Cardiac septum (tissue), 1 donor: ENCODE measurements at regions not wholly inside any gene's neighbourhood (a gene's known extent, or its start where the extent isn't known, plus 50 kb on each side); places are given as distances from the start of the nearest gene placed in this dataset.
A peak's percentile ranks its signal among the peaks of the same experiment; 100 is the strongest.

Experiments
- DNase-seq: peaks from one replicate; pipeline ENCODE4 v3.0.0-alpha.2; 2020; ENCODE audit warnings: low spot score
- intact Hi-C: fragments of 100-400 bp; cut with DNase I; formaldehyde crosslinking; loops from one replicate; pipeline ENCODE4 v1.14.0; 2022
- donor health status: DM: no; HTN: no; CAD: no.

DNA sequence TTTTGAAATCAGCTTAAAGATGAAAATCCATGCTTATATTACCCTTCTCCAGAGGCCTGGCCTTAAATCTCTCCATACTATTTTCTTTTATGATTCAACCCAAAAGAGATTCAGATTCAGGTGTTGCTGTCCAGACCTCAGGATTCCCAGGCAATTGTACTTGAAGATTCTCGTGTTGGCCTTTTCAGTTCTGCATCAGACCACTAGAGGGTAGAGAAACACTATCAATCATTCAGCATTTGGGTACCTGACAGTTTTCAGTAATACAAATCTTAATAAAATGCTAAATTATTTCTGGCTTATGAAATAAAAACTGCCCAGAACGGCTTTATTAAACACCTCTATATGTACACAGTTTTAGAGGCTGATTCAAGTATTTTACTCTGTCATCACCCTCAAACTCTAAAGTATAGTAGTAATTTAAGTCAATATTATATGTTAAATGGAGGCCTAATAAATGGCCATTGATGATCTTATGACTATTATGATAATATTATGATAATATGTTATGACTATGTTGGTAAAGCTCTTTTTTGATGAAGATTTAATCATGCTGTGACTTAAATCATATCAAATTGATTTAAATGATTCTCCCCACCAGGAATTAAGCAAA is 301.1 kb downstream of the DUSP6 start:
- DNase-seq: no peak
- intact Hi-C loops: loop anchor here (2.0 to 5.0 kb wide), 2 partner anchors 301 to 412 kb away; partner anchors contain the start of gene DUSP6

DNA sequence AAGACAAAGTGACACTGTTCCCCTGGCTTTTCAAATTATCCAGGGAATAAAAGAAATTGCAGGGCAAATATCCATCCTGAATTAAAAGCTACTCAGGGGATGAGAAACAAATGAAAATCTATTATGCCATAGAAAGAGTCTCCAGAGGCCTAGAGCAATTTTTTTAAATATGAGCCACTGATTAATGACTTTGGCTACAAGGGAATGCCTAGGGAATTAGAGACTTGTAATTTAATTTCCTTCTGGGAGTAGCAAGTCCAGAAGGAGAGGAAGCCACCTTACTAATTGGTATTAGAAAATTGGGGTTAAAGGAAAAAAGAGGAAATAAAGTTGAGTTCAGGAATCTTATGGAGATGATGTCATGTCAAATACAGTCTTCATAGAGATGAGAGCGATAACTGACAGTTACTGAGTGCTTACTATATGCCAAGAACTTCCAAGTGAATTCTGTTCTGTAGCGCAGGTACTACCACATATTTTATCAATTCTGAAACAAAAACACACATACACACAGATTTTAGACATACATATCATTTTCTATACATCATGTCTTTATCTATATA is 304.4 kb downstream of the DUSP6 start:
- intact Hi-C loops: no loop called here

DNA sequence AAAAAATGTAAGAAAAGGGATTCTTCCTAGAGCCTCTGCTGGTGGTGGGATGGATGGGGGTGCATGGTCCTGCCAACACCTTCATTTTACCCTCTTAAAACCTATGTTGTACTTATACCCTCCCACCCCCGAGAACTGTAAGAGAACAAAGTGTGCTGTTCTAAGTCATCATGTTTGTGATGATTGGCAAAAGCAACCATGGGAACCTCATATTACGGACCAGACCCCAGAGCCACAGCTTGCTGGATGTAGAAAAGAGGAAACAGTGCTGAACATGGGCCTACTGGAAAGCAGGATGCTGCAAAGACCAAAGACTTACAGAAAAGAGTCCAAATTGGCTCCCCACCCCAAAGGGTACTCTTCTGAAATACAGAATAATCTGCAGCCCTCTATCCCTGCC is 311.2 kb downstream of the DUSP6 start:
- no peak for DNase-seq
- intact Hi-C loops: no loop called here

More for the DNA sequence above, 304.4 kb downstream of the DUSP6 start:
- DNase-seq: no peak

DNA sequence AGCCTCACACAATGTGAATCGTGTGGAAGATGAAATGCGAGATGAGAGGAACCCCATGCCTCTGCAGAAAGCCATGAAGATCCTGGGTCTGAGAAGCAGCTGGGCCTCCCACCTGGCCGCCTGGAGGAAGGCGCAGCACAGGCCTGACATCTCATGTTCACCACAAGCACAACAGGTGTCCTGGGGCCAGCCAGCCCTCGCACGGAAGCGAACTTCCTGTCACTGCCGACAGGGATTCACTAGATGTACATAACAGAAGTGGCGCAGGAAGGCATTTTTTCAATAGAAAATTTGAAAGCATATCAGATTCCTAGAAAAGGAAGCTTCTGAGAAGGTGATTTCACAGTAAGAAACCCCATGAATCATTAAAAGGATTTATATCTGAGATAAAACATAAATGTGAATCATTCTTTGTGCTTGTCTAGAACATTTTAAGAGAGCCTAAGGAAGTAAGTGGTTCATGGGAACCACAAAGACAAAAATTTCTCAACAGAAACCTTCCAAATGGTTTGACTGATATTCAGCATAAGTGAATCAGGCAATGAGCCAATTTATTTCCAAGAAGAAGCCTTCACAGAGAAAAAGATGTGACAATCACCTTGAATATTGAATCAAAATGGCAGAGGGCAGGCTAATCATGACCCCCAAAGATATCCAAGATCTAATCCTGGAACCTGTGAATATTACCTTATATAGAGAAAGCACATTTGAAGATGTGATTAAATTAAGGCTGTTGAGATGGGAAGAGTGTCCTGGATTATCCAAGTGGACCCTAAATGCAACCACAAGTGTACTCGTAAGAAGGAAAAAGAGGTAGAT is 311.9 kb downstream of the DUSP6 start:
- DNase-seq: no peak
- intact Hi-C loops: no loop called here

DNA sequence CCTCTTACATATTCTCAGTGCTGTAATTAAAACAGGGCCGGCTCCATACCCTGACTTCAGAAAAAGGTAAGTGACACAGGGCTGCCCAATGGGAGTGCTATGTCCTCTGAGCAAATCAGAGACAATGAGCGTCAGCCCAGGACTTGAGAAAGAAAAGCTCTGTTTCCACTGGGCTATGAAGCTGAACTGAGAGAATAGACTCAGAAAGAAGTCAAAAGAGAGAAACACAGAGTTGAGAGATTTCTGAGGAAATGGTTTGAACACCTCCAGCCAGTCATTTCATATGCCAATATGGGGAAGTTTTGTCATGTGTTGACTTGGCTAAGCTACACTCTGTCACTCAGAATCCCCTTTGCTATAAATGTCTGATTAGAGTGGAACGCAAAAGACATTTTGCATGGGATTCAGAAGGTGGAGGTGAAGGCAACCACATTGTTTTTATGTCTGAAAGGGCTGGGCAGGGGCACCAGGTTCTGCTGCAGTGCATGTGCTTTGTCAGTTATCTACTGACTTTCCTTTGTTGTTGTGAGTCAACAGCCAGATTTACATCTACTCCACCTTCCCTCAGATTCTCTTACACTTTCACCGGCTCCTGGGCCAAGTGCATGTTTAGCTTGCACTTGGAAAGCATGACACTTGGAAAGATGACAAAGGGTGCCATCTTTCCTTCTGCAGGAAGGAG is 313.3 kb downstream of the DUSP6 start:
- intact Hi-C loops: no loop called here
- no peak for DNase-seq

DNA sequence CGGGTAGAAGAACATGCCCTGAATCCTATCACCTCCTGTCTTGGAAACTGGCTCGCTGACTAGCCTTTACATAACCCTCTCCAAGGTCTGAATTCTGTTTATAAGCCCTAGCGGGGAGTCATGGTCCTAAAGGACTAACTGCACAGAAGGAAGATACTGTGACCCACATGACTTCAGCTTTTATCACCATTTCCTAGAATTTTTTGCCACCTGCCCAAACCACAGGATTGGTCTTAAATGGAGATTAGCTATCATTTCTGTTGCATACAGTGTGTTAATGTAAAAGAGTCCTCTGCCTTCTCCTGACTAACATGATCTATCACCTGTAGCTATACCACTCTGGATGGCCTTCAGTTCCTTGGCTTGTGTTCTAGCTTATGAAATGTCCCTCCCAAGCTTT is 319.2 kb downstream of the DUSP6 start:
- intact Hi-C loops: no loop called here
- no peak for DNase-seq

DNA sequence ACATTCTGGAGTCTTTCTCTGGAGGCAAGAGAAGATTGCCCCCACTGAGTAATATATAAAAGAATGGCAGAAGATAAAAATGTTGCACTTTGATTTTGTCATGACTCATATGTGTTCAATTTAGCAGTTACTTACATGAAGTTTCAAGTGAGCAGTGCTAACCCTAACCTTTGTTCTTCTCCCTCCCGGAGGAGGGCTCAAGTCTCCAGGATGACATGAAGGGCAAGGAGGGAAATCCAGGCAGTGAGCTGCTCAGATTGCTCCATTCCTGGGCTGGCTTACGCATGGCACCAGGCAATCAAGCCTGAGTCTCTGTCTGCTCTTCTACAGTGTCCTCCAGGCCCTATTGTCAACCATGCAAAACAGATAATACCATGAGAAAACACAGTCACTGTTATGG is 322.3 kb downstream of the DUSP6 start:
- no peak for DNase-seq
- intact Hi-C loops: no loop called here

DNA sequence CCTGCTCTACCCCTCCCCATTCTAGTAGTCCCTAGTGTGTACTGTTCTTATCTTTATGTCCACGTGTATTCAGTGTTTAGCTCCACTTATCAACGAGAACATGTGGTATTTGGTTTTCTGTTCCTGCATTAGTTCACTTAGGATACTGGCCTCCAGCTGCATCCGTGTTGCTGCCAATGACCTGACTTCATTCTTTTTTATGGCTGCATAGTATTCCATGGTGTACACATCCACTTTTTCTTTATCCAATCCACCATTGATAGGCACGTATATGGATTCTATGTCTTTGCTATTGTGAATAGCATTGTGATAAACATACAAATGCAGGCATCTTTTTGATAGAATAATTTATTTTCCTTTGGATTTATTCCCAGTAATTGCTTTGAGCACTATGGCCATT is 327.7 kb downstream of the DUSP6 start:
- DNase-seq: no peak
- intact Hi-C loops: no loop called here

DNA sequence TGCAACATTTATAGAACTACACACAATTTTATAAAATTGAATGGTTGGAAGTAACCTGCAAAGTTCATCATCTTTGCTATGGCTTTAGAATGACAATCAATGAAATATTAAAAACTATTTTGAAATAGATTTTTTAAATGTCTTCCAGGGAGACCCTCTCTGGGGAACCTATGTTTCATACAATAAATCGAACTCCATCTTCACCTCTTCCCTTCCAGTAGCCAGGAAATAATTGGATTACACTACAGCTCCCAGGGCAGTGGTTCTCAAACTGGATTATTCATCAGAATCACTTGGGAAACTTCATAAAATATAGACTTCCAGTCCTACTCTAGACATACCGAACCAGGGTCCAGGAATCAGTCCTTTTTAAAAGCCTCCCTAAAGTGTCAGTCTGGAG is 328.4 kb downstream of the DUSP6 start:
- DNase-seq: no peak
- intact Hi-C loops: no loop called here

DNA sequence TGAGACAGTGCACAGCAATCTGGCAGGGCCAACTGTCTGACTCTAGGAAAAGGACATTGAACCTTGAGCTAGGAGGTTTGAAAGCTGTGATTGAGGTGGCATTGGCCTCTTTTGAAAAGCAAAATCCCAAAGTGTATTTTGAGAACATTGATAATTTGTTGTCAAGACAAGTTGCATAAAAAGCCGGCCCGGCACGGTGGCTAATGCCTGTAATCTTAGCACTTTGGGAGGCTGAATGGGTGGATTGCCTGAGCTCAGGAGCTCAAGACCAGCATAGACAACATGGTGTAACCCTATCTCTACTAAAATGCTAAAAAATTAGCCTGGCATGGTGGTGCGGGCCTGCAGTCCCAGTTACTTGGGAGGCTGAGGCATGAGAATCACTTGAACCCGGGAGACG is 331.6 kb downstream of the DUSP6 start:
- no peak for DNase-seq
- intact Hi-C loops: no loop called here

DNA sequence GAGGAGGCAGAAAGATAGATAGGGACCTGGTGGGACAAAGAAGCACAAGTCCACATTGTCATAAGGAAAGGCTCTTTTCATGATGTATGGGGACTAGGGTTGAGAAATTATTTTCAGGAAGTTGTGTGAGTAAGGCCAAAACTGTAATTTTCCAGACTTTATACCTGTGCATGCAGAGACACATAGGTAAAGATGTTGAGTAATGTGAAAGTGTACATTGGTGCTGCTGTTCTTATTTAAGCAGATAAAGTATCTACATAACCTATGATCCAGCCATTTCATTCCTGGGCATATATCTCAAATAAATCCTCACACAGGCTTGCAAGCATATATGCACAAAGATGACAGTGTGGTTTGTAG is 332.2 kb downstream of the DUSP6 start:
- no peak for DNase-seq
- intact Hi-C loops: no loop called here

DNA sequence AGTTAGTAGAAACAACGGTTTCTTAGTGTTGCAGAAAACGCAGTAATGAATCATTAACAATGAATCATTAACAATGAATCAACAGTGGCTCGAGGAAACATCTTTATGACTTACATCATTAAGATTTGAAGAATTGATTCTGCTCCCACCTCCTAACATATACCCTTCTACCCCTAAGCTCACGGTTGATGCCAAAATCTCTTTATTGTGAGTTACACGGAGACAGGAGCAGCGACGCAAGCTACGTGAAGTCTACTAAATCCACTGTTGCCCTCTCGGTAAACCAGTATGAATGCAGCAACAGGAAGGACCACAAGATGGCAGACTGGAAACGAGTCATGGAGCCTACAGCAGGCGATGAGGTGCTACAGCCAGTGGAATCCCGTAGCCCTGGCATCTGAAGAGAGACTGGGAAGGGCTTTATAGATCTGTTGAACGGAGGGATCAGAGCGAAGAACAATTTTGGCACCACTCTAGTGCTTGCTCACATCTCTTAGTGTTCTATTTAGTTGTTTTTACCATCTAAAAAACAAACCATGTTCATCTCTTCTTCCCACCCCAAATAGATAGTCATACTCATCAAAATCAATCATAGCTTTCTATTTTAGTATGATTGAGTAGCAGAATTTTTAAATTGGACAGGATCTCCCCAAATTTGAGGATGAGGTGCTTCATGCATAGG is 332.7 kb downstream of the DUSP6 start:
- DNase-seq: peak; percentile 80
- intact Hi-C loops: loop anchor here (1.0 to 5.0 kb wide), 2 partner anchors 443 to 508 kb away; partner anchors contain the start of gene POC1B

DNA sequence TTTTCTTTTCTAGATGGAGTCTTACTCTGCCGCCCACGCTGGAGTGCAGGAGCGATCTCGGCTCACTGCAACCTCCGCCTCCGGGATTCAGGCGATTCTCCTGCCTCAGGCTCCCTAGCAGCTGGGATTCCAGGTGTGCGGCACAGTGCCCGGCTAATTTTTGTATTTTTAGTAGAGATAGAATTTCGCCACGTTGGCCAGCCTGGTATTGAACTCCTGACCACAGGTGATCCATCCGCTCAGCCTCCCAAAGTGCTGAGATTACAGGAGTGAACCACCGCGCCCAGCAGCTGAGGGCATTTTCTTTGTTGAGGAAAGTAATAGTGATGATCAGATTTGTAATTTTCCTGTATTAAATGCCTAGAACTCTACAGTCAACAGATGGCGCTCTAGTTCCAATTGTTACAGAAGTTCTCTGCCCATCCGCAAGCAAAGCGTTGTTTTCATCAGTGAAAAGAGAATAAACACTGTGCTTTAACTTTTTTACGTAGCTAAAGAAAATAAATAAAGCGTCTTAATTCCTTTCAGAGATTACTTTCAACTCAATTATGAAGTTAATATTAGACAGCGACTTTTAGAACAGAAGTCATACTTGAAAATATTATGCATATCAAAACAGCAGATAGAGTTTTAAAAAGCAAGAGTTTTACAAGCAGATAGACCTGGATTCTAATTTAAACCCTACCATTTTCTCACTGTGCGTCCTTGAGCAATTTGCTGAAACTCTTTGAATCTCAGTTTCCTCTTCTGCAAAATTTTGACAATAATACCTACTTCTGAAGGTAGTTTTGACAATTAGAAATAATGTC is 335.1 kb downstream of the DUSP6 start:
- no peak for DNase-seq
- intact Hi-C loops: loop anchor here (5.0 kb wide), 1 partner anchor 510 kb away; the partner anchor contains the start of gene POC1B

DNA sequence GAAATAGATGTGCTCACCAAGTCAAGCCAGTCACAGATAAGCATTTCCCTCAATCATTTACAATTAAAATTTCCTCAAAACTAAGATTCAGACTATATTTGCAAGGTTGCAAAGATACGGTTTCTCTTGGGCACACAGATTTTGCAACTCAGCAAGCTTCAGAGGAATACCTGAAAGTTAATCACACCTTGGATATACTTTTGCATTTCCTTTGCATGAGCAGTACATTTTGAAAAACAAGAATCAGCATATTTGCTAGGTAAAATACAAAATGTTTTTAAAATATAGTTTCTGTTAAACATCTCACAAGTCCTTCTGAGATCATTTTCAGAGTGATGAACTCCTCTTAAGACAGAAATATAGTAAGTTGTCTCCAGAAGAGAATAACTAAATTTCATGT is 336.9 kb downstream of the DUSP6 start:
- intact Hi-C loops: loop anchor here (5.0 kb wide), 1 partner anchor 512 kb away; the partner anchor contains the start of gene POC1B
- DNase-seq: no peak

DNA sequence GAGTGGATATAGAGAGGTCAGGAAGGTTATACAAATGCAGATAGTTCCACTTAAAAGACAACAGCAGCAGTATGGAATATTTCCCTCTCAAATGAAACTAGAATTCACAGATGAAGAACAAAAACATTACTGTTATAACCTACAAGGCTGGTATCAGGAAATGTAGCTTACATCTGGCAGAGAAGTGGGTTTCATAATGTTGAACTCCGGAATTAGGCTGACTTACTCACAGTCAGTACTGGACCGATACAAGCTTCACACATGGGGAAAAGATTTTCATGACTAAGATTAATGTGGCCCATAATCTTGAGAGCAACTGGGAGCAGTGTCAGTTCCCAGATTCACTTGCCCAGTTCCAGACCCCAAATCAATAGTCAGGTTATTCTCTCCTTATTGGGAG is 353.9 kb downstream of the DUSP6 start:
- no peak for DNase-seq
- intact Hi-C loops: loop anchor here (10.0 kb wide), 1 partner anchor 884 kb away; no protein-coding TSS in a partner anchor

DNA sequence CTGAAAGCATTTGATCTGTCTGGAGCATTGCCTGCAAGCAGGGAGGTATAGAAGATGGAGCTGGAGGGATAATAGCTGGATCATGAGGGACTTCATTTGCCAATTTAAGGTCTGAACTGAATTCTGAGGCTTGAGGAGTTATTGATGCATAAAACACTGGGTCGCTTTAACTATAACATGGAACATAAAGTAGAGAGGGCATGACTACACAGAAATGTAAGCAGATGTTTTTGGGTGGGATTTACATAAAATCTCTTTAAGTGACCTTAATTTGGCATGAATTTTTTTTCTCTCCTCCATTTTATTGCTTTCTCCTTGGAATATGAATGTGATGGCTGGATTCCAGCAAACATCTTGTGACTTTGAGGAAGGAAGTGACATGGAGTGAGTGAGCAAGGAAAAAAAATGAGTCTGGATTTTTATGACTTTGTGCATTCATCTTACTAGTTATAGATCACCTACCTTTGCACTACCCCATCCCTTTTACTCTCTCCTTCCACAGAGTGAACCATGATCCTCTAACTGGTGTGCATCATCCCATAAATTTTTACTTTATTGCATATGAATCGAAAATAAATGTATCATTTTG is 356.0 kb downstream of the DUSP6 start:
- DNase-seq: no peak
- intact Hi-C loops: loop anchor here (10.0 kb wide), 1 partner anchor 881 kb away; no protein-coding TSS in a partner anchor

DNA sequence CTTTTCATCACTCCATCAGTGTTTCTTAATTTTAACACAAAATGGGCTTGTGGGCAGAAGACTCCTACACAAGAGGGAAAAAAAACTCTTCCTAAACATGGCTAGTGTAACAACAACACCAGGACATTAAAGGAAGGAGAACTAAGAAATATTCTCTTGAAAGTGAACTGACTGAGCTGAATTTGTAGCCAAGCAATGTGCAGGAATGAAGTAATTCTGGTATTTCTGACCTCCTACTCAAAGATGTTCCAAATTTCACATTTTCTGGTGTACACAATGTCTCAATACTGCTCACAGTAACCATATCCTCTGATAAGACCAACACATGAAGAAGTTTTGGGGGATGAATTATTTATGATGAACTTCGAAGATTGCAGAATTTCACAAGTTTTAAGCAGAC is 357.3 kb downstream of the DUSP6 start:
- no peak for DNase-seq
- intact Hi-C loops: loop anchor here (5.0 to 10.0 kb wide), 2 partner anchors 418 to 880 kb away; no protein-coding TSS in a partner anchor

DNA sequence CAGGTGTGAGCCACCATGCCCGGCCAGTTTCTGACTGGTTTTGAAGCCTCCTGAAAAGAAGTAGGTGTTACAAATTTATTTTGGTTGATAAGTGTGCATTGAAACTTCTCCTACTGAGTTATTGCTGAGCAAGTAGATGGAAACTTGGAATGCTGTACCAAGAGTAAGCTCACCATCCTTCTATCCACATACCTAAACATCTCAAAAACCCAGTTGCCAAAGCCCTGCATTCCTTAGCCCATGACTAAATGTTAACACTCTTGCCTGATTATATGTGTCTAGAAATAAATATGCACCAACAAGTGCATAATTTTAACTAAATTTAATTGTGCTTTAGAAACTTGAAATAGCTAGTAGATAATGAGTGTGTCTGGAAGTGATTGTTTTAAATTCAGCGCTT is 357.8 kb downstream of the DUSP6 start:
- intact Hi-C loops: loop anchor here (5.0 to 10.0 kb wide), 2 partner anchors 417 to 880 kb away; no protein-coding TSS in a partner anchor
- no peak for DNase-seq
